H9 (cell line): ENCODE measurements at regions not wholly inside any gene's neighbourhood (a gene's known extent, or its start where the extent isn't known, plus 50 kb on each side); places are given as distances from the start of the nearest gene placed in this dataset.

Source experiments
- DNase-seq: peaks from one replicate; pipeline ENCODE4 v3.0.0-alpha.2; 2017
- H2AFZ ChIP-seq: one replicate; pipeline ENCODE4 v1.6.1; 2013; ENCODE audit warnings: mild to moderate bottlenecking, low read length, control low read depth, moderate library complexity
- H2AK5ac ChIP-seq: 2 replicates; pipeline ENCODE4 v1.6.1; 2013; ENCODE audit warnings: low read length, control low read depth, mixed read lengths; ENCODE audit not compliant: insufficient read length
- H2BK120ac ChIP-seq: one replicate; pipeline ENCODE4 v1.6.1; 2013; ENCODE audit warnings: low read depth, mild to moderate bottlenecking, low read length, control low read depth, inconsistent platforms; ENCODE audit not compliant: poor library complexity, severe bottlenecking
- H2BK12ac ChIP-seq: 2 replicates; pipeline ENCODE4 v1.6.1; 2013; ENCODE audit warnings: low read length, control low read depth, mixed read lengths, low read depth; ENCODE audit not compliant: insufficient read length
- H2BK15ac ChIP-seq: 2 replicates; pipeline ENCODE4 v1.6.1; 2013; ENCODE audit warnings: low read depth, low read length, control low read depth
- H2BK20ac ChIP-seq: one replicate; pipeline ENCODE4 v1.6.1; 2013; ENCODE audit warnings: low read depth, mild to moderate bottlenecking, low read length, control low read depth, inconsistent platforms; ENCODE audit not compliant: poor library complexity, severe bottlenecking
- H2BK5ac ChIP-seq: 2 replicates; pipeline ENCODE4 v1.6.1; 2013; ENCODE audit warnings: low read length, control low read depth, mixed read lengths; ENCODE audit not compliant: insufficient read length
- H3K14ac ChIP-seq: 2 replicates; pipeline ENCODE4 v1.6.1; 2013; ENCODE audit warnings: low read length, control low read depth; ENCODE audit not compliant: insufficient read depth
- H3K18ac ChIP-seq: 2 replicates; pipeline ENCODE4 v1.6.1; 2013; ENCODE audit warnings: low read depth, mild to moderate bottlenecking, mixed read lengths, low read length, control low read depth; ENCODE audit not compliant: insufficient read length
- H3K23ac ChIP-seq: 2 replicates; pipeline ENCODE4 v1.6.1; 2013; ENCODE audit warnings: low read length, control low read depth, mixed read lengths, low read depth; ENCODE audit not compliant: insufficient read length
- H3K23me2 ChIP-seq: 2 replicates; pipeline ENCODE4 v1.6.1; 2013; ENCODE audit warnings: low read depth, mild to moderate bottlenecking, mixed read lengths, low read length, control low read depth; ENCODE audit not compliant: insufficient read length, poor library complexity, severe bottlenecking
- H3K27ac ChIP-seq: 2 replicates; pipeline ENCODE4 v1.5.1; 2013; ENCODE audit warnings: low read length, control low read depth, mixed read lengths, low read depth; ENCODE audit not compliant: insufficient read length
- H3K27me3 ChIP-seq: 2 replicates; pipeline ENCODE4 v1.6.1; 2013; ENCODE audit warnings: low read length, control low read depth, inconsistent platforms; ENCODE audit not compliant: insufficient read depth
- H3K4ac ChIP-seq: 2 replicates; pipeline ENCODE4 v1.6.1; 2013; ENCODE audit warnings: low read depth, mild to moderate bottlenecking, control low read depth, inconsistent platforms, low read length, moderate library complexity
- H3K4me1 ChIP-seq: 2 replicates; pipeline ENCODE4 v1.6.1; 2013; ENCODE audit warnings: low read length, control low read depth, inconsistent platforms; ENCODE audit not compliant: insufficient read depth
- H3K4me2 ChIP-seq: 2 replicates; pipeline ENCODE4 v1.6.1; 2013; ENCODE audit warnings: low read length, control low read depth, mixed read lengths; ENCODE audit not compliant: insufficient read length, insufficient read depth
- H3K56ac ChIP-seq: 2 replicates; pipeline ENCODE4 v1.6.1; 2013; ENCODE audit warnings: low read depth, mild to moderate bottlenecking, mixed read lengths, low read length, control low read depth; ENCODE audit not compliant: insufficient read length
- H3K79me1 ChIP-seq: 2 replicates; pipeline ENCODE4 v1.6.1; 2013; ENCODE audit warnings: low read depth, mild to moderate bottlenecking, moderate library complexity, low read length, control low read depth, inconsistent platforms; ENCODE audit not compliant: insufficient read depth, poor library complexity, severe bottlenecking
- H3K79me2 ChIP-seq: 2 replicates; pipeline ENCODE4 v1.6.1; 2013; ENCODE audit warnings: low read length, control low read depth, inconsistent platforms; ENCODE audit not compliant: insufficient read depth
- H3K9ac ChIP-seq: 2 replicates; pipeline ENCODE4 v1.6.1; 2013; ENCODE audit warnings: low read length, control low read depth, mixed read lengths; ENCODE audit not compliant: insufficient read length; ENCODE audit errors: extremely low read depth
- H3K9me3 ChIP-seq: one replicate; pipeline ENCODE4 v1.6.1; 2013; ENCODE audit warnings: low read depth, low read length, inconsistent platforms; ENCODE audit not compliant: control insufficient read depth
- H3T11ph ChIP-seq: one replicate; pipeline ENCODE4 v1.6.1; 2013; ENCODE audit warnings: mild to moderate bottlenecking, low read length, control low read depth, inconsistent platforms
- H4K20me1 ChIP-seq: one replicate; pipeline ENCODE4 v1.6.1; 2013; ENCODE audit not compliant: control insufficient read depth, insufficient read length, insufficient read depth
- H4K5ac ChIP-seq: 2 replicates; pipeline ENCODE4 v1.6.1; 2013; ENCODE audit warnings: low read depth, mild to moderate bottlenecking, mixed read lengths, low read length, control low read depth; ENCODE audit not compliant: insufficient read length
- H4K8ac ChIP-seq: replicated peaks from 2 replicates; pipeline ENCODE4 v1.6.1; 2013; ENCODE audit warnings: low read length, control low read depth, mixed read lengths, low read depth; ENCODE audit not compliant: insufficient read length
- H4K91ac ChIP-seq: 2 replicates; pipeline ENCODE4 v1.6.1; 2013; ENCODE audit warnings: low read depth, mild to moderate bottlenecking, moderate library complexity, mixed read lengths, low read length, control low read depth; ENCODE audit not compliant: insufficient read length
- H3K27ac Mint-ChIP-seq, 3 experiments: 2 replicates in 2 of 3; 3 replicates in 1 of 3; pipeline ENCODE4 v1.8.0; 2020 to 2021; ENCODE audit warnings: mixed read lengths in 3 of 3, mild to moderate bottlenecking in 1 of 3, moderate library complexity in 1 of 3
- H3K27me3 Mint-ChIP-seq: 2 replicates; pipeline ENCODE4 v1.8.0; 2021; ENCODE audit warnings: low read depth, mild to moderate bottlenecking, moderate library complexity, mixed read lengths
- H3K36me3 Mint-ChIP-seq, 3 experiments: 2 replicates in 2 of 3; 3 replicates in 1 of 3; pipeline ENCODE4 v1.8.0; 2020 to 2021; ENCODE audit warnings: low read depth in 3 of 3, mixed read lengths in 3 of 3; ENCODE audit not compliant: insufficient read depth in 1 of 3
- H3K4me1 Mint-ChIP-seq, 2 experiments: 2 replicates each; pipeline ENCODE4 v1.8.0; 2020; ENCODE audit warnings: mixed read lengths in 2 of 2
- H3K4me3 Mint-ChIP-seq, 2 experiments: 2 replicates in 1 of 2; 3 replicates in 1 of 2; pipeline ENCODE4 v1.8.0; 2020 to 2021; ENCODE audit warnings: mild to moderate bottlenecking in 2 of 2, mixed read lengths in 2 of 2, moderate library complexity in 1 of 2
- H3K9me3 Mint-ChIP-seq, 2 experiments: 2 replicates in 1 of 2; 3 replicates in 1 of 2; pipeline ENCODE4 v1.8.0; 2020; ENCODE audit warnings: mild to moderate bottlenecking in 2 of 2, mixed read lengths in 2 of 2, moderate library complexity in 1 of 2
- CTCF ChIP-seq: fragments of 200-600 bp; sonication (generic); conservative IDR thresholded peaks from 3 replicates; pipeline ENCODE4 v1.8.0; 2021; ENCODE audit warnings: antibody characterized with exemption, mild to moderate bottlenecking
- WGBS: extraction: QIAGEN DNeasy Blood & Tissue Kit; methylation state at CpG from one replicate; pipeline ENCODE4 v1.1.7; 2013; ENCODE audit warnings: missing lambda C conversion rate, low lambda C conversion rate, mixed read lengths; ENCODE audit not compliant: insufficient read length; ENCODE audit errors: extremely low coverage; 5-methylcytosine and 5-hydroxymethylcytosine counted together

GRCh38 chr10:128985036-128985435 is 482.0 kb upstream of the MGMT start:
- Histone ChIP-seq H3K79me1 (no peaks in the 10 kb centered on the region), H3K9ac (no peak overlapping the region), H3K27me3 (no peaks in the 10 kb centered on the region), H2BK5ac (no peak overlapping the region), H3K56ac (no peak overlapping the region), H4K5ac (no peak overlapping the region), H3K9me3 (no peaks in the 10 kb centered on the region), H3K18ac (no peak overlapping the region), H3K14ac (no peak overlapping the region), H3K4ac (no peak overlapping the region), H4K8ac (no peak overlapping the region), H2BK12ac (no peak overlapping the region), H3K23me2 (no peaks in the 10 kb centered on the region), H2AK5ac (no peak overlapping the region), H2AFZ (no peak overlapping the region), H2BK15ac (no peak overlapping the region), H4K91ac (no peak overlapping the region), H4K20me1 (no peaks in the 10 kb centered on the region), H3K4me2 (no peak overlapping the region), H2BK20ac (no peak overlapping the region), H3K4me1 (no peaks in the 10 kb centered on the region), H2BK120ac (no peak overlapping the region), H3K27ac (no peak overlapping the region), H3K23ac (no peak overlapping the region), H3T11ph (no peak overlapping the region), H3K79me2 (no peaks in the 10 kb centered on the region)
- no peak overlapping the region; a peak in 1 of 5 replicates for H3K4me3 Mint-ChIP-seq
- peaks cover 0 to 4% of the 10 kb centered on the region in 2 experiments; a peak in 1 of 5 replicates for H3K9me3 Mint-ChIP-seq
- no peak for TF ChIP-seq CTCF
- no peak overlapping the region for H3K27ac Mint-ChIP-seq
- 0 out of 2 replicates have a peak, but pooled peaks cover 3% of the 10 kb centered on the region for H3K27me3 Mint-ChIP-seq
- 0 out of 4 replicates have a peak, but pooled peaks cover 0 to 7% of the 10 kb centered on the region in 2 experiments for H3K4me1 Mint-ChIP-seq
- no peak for DNase-seq
- WGBS, result no CpG with 5 or more reads among the region's 1 CpG
- peaks cover 0 to 2% (median 0%) of the 10 kb centered on the region in 3 experiments; a peak in 1 of 7 replicates for H3K36me3 Mint-ChIP-seq
